ENCODE measurements at regions not wholly inside any gene's neighbourhood (a gene's known extent, or its start where the extent isn't known, plus 50 kb on each side); places are given as distances from the start of the nearest gene placed in this dataset.

DNA sequence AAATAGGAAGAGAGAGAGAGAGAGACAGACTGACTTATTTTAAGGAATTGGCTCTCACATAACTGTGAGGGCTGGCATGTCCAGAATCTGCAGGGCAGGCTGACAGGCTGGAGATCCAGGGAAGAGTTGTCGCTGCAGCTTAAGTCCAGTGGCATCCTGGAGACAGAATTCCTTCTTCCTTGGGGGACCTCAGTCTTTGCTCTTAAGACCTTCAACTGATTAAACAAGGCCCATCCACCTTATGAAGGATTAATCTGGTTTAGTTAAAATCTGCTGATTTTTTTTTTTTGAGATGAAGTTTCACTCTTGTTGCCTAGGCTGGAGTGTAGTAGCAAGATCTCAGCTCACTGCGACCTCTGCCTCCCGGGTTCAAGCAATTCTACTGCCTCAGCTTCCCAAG lies 128.0 kb upstream of the ALDH1A3 start (continued):
- TF ChIP-seq, protein P1, sequence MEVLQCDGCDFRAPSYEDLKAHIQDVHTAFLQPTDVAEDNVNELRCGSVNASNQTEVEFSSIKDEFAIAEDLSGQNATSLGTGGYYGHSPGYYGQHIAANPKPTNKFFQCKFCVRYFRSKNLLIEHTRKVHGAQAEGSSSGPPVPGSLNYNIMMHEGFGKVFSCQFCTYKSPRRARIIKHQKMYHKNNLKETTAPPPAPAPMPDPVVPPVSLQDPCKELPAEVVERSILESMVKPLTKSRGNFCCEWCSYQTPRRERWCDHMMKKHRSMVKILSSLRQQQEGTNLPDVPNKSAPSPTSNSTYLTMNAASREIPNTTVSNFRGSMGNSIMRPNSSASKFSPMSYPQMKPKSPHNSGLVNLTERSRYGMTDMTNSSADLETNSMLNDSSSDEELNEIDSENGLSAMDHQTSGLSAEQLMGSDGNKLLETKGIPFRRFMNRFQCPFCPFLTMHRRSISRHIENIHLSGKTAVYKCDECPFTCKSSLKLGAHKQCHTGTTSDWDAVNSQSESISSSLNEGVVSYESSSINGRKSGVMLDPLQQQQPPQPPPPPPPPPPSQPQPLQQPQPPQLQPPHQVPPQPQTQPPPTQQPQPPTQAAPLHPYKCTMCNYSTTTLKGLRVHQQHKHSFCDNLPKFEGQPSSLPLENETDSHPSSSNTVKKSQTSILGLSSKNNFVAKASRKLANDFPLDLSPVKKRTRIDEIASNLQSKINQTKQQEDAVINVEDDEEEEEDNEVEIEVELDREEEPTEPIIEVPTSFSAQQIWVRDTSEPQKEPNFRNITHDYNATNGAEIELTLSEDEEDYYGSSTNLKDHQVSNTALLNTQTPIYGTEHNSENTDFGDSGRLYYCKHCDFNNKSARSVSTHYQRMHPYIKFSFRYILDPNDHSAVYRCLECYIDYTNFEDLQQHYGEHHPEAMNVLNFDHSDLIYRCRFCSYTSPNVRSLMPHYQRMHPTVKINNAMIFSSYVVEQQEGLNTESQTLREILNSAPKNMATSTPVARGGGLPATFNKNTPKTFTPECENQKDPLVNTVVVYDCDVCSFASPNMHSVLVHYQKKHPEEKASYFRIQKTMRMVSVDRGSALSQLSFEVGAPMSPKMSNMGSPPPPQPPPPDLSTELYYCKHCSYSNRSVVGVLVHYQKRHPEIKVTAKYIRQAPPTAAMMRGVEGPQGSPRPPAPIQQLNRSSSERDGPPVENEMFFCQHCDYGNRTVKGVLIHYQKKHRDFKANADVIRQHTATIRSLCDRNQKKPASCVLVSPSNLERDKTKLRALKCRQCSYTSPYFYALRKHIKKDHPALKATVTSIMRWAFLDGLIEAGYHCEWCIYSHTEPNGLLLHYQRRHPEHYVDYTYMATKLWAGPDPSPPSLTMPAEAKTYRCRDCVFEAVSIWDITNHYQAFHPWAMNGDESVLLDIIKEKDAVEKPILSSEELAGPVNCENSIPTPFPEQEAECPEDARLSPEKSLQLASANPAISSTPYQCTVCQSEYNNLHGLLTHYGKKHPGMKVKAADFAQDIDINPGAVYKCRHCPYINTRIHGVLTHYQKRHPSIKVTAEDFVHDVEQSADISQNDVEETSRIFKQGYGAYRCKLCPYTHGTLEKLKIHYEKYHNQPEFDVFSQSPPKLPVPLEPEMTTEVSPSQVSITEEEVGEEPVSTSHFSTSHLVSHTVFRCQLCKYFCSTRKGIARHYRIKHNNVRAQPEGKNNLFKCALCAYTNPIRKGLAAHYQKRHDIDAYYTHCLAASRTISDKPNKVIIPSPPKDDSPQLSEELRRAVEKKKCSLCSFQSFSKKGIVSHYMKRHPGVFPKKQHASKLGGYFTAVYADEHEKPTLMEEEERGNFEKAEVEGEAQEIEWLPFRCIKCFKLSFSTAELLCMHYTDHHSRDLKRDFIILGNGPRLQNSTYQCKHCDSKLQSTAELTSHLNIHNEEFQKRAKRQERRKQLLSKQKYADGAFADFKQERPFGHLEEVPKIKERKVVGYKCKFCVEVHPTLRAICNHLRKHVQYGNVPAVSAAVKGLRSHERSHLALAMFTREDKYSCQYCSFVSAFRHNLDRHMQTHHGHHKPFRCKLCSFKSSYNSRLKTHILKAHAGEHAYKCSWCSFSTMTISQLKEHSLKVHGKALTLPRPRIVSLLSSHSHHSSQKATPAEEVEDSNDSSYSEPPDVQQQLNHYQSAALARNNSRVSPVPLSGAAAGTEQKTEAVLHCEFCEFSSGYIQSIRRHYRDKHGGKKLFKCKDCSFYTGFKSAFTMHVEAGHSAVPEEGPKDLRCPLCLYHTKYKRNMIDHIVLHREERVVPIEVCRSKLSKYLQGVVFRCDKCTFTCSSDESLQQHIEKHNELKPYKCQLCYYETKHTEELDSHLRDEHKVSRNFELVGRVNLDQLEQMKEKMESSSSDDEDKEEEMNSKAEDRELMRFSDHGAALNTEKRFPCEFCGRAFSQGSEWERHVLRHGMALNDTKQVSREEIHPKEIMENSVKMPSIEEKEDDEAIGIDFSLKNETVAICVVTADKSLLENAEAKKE (CRISPR knock-in tag; IDR thresholded peaks at IDR 0.05) = no peak

DNA sequence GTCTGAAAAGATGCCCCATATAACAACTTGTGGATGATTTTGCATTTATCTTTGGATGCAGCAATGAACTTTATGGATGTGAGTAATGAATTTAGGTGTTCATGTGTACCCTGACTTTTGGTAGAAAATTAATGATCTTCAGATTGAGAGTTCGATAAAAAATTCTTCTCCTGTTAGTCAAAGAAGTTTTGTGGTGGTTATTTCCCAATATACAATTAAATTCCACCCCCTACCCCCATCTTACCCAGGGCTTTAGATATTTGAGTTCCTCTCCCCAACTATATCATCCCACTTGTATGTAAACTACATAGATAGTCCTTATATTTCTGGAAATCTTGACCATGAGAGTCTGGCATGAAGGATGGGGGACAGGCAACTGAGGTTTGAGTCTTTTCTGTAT lies 126.1 kb upstream of the ALDH1A3 start:
- no peaks in the 10 kb centered on the region for H4K20me1 ChIP-seq (replicated peaks; ENCODE audit: insufficient read depth)
- Mint-ChIP-seq H3K27ac (no peak overlapping the region), H3K4me1 (peaks cover 13% of the 10 kb centered on the region; the same call in 2 of the 3 replicates), H3K9me3 (peaks cover 13% of the 10 kb centered on the region; the same call in 2 of the 3 replicates), H3K36me3 (ENCODE audit: low read depth) (peaks cover 9% of the 10 kb centered on the region; the same call in 2 of the 3 replicates), H3K4me3 (no peak overlapping the region), H3K27me3 (ENCODE audit: insufficient read depth, low read depth, poor library complexity) (peaks cover 3% of the 10 kb centered on the region)
- no peaks in the 10 kb centered on the region for H3K27me3 ChIP-seq (ENCODE audit: insufficient read depth)
- H3K36me3 ChIP-seq (ENCODE audit: insufficient read depth) = no peaks in the 10 kb centered on the region
- no peaks in the 10 kb centered on the region for H3F3A ChIP-seq (replicated peaks; ENCODE audit: low read depth)
- no peak overlapping the region for H2AFZ ChIP-seq
- no peak for ATAC-seq
- peaks cover 20% of the 10 kb centered on the region for H3K4me1 ChIP-seq (ENCODE audit: insufficient read depth)
- no peak overlapping the region for H3K27ac ChIP-seq (ENCODE audit: low read depth)
- no peak overlapping the region for H3K4me2 ChIP-seq
- no peaks in the 10 kb centered on the region for H3K79me2 ChIP-seq (replicated peaks; ENCODE audit: insufficient read depth)
- no peak overlapping the region for H3K4me3 ChIP-seq
- H3K9me2 ChIP-seq (ENCODE audit: insufficient read depth) = no peaks in the 10 kb centered on the region
- no peak for DNase-seq (ENCODE audit: low spot score)
- TF ChIP-seq EZH2phosphoT487 (IDR thresholded peaks at IDR 0.05; ENCODE audit: unreplicated experiment) (no peak), NANOG (IDR thresholded peaks at IDR 0.05; ENCODE audit: borderline replicate concordance) (no peak), STAT1 (IDR thresholded peaks at IDR 0.05; ENCODE audit: unreplicated experiment) (no peak), ZNF331 (CRISPR knock-in tag; IDR thresholded peaks at IDR 0.05; ENCODE audit: low read depth) (no peak), POLR2AphosphoS5 (IDR thresholded peaks at IDR 0.05; ENCODE audit: low read depth) (no peak), CREB1 (CRISPR knock-in tag; IDR thresholded peaks at IDR 0.05; ENCODE audit: low read depth) (no peak), EZH2 (IDR thresholded peaks at IDR 0.05; ENCODE audit: low read depth, unreplicated experiment) (no peak)
- TF ChIP-seq, protein P2, sequence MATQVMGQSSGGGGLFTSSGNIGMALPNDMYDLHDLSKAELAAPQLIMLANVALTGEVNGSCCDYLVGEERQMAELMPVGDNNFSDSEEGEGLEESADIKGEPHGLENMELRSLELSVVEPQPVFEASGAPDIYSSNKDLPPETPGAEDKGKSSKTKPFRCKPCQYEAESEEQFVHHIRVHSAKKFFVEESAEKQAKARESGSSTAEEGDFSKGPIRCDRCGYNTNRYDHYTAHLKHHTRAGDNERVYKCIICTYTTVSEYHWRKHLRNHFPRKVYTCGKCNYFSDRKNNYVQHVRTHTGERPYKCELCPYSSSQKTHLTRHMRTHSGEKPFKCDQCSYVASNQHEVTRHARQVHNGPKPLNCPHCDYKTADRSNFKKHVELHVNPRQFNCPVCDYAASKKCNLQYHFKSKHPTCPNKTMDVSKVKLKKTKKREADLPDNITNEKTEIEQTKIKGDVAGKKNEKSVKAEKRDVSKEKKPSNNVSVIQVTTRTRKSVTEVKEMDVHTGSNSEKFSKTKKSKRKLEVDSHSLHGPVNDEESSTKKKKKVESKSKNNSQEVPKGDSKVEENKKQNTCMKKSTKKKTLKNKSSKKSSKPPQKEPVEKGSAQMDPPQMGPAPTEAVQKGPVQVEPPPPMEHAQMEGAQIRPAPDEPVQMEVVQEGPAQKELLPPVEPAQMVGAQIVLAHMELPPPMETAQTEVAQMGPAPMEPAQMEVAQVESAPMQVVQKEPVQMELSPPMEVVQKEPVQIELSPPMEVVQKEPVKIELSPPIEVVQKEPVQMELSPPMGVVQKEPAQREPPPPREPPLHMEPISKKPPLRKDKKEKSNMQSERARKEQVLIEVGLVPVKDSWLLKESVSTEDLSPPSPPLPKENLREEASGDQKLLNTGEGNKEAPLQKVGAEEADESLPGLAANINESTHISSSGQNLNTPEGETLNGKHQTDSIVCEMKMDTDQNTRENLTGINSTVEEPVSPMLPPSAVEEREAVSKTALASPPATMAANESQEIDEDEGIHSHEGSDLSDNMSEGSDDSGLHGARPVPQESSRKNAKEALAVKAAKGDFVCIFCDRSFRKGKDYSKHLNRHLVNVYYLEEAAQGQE (IDR thresholded peaks at IDR 0.05; ENCODE audit: unreplicated experiment) = no peak
- TF ChIP-seq, protein P3, sequence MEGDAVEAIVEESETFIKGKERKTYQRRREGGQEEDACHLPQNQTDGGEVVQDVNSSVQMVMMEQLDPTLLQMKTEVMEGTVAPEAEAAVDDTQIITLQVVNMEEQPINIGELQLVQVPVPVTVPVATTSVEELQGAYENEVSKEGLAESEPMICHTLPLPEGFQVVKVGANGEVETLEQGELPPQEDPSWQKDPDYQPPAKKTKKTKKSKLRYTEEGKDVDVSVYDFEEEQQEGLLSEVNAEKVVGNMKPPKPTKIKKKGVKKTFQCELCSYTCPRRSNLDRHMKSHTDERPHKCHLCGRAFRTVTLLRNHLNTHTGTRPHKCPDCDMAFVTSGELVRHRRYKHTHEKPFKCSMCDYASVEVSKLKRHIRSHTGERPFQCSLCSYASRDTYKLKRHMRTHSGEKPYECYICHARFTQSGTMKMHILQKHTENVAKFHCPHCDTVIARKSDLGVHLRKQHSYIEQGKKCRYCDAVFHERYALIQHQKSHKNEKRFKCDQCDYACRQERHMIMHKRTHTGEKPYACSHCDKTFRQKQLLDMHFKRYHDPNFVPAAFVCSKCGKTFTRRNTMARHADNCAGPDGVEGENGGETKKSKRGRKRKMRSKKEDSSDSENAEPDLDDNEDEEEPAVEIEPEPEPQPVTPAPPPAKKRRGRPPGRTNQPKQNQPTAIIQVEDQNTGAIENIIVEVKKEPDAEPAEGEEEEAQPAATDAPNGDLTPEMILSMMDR (conservative IDR thresholded peaks at IDR 0.05; ENCODE audit: low read depth in 2 of 2) = no peak

All from GM23338 (cell line).